Adrenal gland (tissue), 9 donors: ENCODE measurements at regions not wholly inside any gene's neighbourhood (a gene's known extent, or its start where the extent isn't known, plus 50 kb on each side); places are given as distances from the start of the nearest gene placed in this dataset.

Experiments
- DNase-seq, 7 donors: peaks; one replicate each; pipeline ENCODE4 v3.0.0-alpha.2; 2019 to 2020
- H3K27ac ChIP-seq, 5 donors: fragments of 200-600 bp; sonication (generic) in 4 of 5; 1 replicate in 3 of 5; 2 replicates in 2 of 5; pipeline versions ENCODE4 v1.5.1 to v1.8.0; 2016 to 2020; ENCODE audit warnings: mild to moderate bottlenecking in 1 of 5
- H3K27me3 ChIP-seq: fragments of 200-600 bp; 2 replicates; pipeline ENCODE4 v1.8.0; 2021
- H3K36me3 ChIP-seq, 2 donors: fragments of 200-600 bp; replicated peaks in 1 of 2; 1 replicate in 1 of 2; 2 replicates in 1 of 2; pipeline versions ENCODE4 v1.5.1 to v1.8.0; 2018 to 2022
- H3K4me1 ChIP-seq, 2 donors: fragments of 200-600 bp; replicated peaks in 1 of 2; 1 replicate in 1 of 2; 2 replicates in 1 of 2; pipeline versions ENCODE4 v1.5.1 to v1.8.0; 2018 to 2021
- H3K4me3 ChIP-seq, 4 donors: fragments of 200-600 bp; sonication (generic) in 3 of 4; one replicate each; pipeline ENCODE4 v1.5.1; 2016 to 2018
- H3K9me3 ChIP-seq, 3 donors: fragments of 200-600 bp; sonication (generic) in 1 of 3; replicated peaks in 1 of 3; 1 replicate in 2 of 3; 2 replicates in 1 of 3; pipeline versions ENCODE4 v1.5.1 to v1.8.0; 2016 to 2021
- POLR2A ChIP-seq, 2 donors: fragments of 450-650 bp; IDR thresholded peaks; one replicate each; pipeline ENCODE4 v1.6.1; 2017; ENCODE audit warnings: antibody characterized with exemption in 2 of 2, mild to moderate bottlenecking in 2 of 2, moderate library complexity in 1 of 2
- WGBS, 4 donors: extraction: QIAGEN DNeasy Blood & Tissue Kit in 2 of 4; methylation state at CpG; one replicate each; pipeline versions ENCODE4 v1.1.5 to v1.1.7; 2013 to 2017; 5-methylcytosine and 5-hydroxymethylcytosine counted together
- intact Hi-C, 2 donors: fragments of 100-400 bp; cut with DNase I; formaldehyde crosslinking; loops; one replicate each; pipeline versions ENCODE4 v1.14.1 to v1.15.0; 2022 to 2023
- TF ChIP-seq, protein P1 (sequence below), 6 experiments: fragments of 450-650 bp in 4 of 6; fragments of 200-600 bp in 2 of 6; sonication (generic) in 1 of 6; IDR thresholded peaks; 1 replicate in 5 of 6; 2 replicates in 1 of 6; pipeline versions ENCODE4 v1.5.1 to v1.8.0; 2016 to 2021; ENCODE audit warnings: antibody characterized with exemption in 6 of 6, mild to moderate bottlenecking in 2 of 6, moderate library complexity in 1 of 6
- donor health status: healthy with polysubstance abuse.
- donor health status: Bipolar disorder and iron deficiency.
- donor health status: DM: yes; HTN: yes; CAD: no.
- donor health status: DM: no; HTN: no; CAD: no.
- donor health status: DM: no; HTN: no; CAD: no.

DNA sequence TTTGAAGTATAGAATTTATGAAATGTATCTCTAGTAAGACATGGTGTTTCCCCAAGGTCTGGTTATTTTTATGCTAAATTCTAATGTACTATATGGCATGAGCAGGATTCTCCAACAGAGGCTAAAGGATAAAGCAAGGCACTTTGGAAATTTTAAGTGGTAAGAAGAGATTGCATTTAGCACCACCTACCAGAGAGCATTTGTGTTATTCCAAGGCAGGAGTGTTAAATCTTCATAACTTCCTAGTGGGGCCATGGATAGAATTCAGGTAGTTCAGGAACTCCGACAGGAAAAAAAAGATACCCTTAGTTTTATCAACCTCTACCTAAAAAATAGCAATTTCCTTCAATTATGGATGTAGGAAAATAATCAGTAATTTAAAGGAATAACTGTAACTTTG lies 497.4 kb upstream of the CRIM1 start:
- DNase-seq = no peak
- intact Hi-C loops = no loop called here
- no peaks in the 10 kb centered on the region for H3K4me1 ChIP-seq
- TF ChIP-seq POLR2A (IDR thresholded peaks at IDR 0.05) = no peak
- TF ChIP-seq, protein P1, sequence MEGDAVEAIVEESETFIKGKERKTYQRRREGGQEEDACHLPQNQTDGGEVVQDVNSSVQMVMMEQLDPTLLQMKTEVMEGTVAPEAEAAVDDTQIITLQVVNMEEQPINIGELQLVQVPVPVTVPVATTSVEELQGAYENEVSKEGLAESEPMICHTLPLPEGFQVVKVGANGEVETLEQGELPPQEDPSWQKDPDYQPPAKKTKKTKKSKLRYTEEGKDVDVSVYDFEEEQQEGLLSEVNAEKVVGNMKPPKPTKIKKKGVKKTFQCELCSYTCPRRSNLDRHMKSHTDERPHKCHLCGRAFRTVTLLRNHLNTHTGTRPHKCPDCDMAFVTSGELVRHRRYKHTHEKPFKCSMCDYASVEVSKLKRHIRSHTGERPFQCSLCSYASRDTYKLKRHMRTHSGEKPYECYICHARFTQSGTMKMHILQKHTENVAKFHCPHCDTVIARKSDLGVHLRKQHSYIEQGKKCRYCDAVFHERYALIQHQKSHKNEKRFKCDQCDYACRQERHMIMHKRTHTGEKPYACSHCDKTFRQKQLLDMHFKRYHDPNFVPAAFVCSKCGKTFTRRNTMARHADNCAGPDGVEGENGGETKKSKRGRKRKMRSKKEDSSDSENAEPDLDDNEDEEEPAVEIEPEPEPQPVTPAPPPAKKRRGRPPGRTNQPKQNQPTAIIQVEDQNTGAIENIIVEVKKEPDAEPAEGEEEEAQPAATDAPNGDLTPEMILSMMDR (IDR thresholded peaks at IDR 0.05) = no peak
- H3K36me3 ChIP-seq = no peaks in the 10 kb centered on the region
- 78 to 89% (median 79%) methylated on average over 1 of the region's 1 CpG for WGBS, 4 donors
- no peaks in the 10 kb centered on the region for H3K9me3 ChIP-seq
- no peak overlapping the region for H3K27ac ChIP-seq
- no peaks in the 10 kb centered on the region for H3K27me3 ChIP-seq
- H3K4me3 ChIP-seq = no peak overlapping the region

DNA sequence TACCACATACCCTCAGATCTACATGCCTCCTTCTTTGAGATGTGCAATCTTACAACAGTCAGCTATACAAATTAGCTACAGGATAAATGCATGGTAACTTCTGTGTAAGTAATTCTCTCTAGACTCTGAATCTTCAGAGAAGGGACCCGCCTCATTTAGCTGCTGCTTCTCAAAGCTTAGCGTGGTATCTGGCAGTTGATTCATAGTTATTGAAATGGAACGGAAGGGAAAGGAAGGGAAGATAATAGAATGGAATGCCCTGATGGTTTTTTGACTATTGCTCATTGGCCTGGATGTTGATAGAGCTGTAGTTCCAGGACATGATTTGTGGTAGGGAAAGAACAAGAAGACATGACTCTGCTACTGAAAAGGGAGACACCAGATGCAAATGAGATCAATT lies 498.1 kb upstream of the CRIM1 start:
- WGBS, 4 donors = 42 to 60% (median 51%) methylated on average over 3 of the region's 3 CpGs
- no peak for DNase-seq
- Histone ChIP-seq H3K36me3 (no peaks in the 10 kb centered on the region), H3K27ac (no peak overlapping the region), H3K4me1 (no peaks in the 10 kb centered on the region), H3K9me3 (no peaks in the 10 kb centered on the region), H3K27me3 (no peaks in the 10 kb centered on the region), H3K4me3 (no peak overlapping the region)
- intact Hi-C loops = no loop called here
- no peak for TF ChIP-seq POLR2A (IDR thresholded peaks at IDR 0.05)
- TF ChIP-seq, protein P1 (IDR thresholded peaks at IDR 0.05) = no peak

DNA sequence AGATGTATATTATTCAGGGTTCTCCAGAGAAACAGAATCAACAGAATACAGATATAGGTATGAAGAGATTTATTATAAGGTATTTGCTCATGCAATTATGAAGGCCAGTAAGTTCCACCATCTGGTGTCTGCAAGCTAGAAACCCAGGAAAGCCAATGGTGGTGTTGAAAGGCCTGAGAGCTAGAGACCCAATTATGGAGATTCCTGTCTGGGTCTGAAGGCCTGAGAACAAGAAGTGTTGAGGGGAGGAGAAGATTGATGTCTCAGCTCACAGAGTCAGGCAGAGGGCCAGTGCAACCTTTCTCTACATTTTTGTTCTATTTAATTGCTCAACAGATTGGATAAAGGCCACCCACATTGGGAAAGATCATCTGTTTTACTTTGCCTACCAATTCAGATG lies 524.2 kb upstream of the CRIM1 start:
- H3K9me3 ChIP-seq = no peaks in the 10 kb centered on the region
- DNase-seq = no peak

DNA sequence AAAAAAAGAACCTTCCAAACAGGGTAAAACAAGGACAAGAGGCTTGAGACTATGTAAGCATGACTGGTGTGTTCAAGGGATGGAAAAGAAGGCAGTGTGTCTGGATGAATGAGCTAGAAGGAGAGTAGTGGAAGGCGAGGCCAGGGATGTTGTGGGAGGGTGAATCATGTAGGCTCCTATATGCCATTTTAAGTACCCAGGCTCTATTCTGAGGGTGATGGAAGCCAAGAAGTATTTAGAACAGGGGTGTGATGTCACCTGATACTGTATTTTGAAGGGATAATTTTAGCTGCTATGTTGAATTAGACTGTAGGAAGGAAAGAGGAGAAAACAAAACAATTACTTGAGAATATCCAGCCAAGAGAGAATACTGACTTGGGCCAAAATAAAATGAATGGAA lies 524.7 kb upstream of the CRIM1 start:
- Histone ChIP-seq H3K27me3 (no peaks in the 10 kb centered on the region), H3K4me3 (no peak overlapping the region), H3K9me3 (no peaks in the 10 kb centered on the region), H3K36me3 (no peaks in the 10 kb centered on the region), H3K27ac (no peak overlapping the region), H3K4me1 (no peaks in the 10 kb centered on the region)
- whole genome bisulfite sequencing, 4 donors = 71 to 100% (median 91%) methylated on average over 1 of the region's 1 CpG
- intact Hi-C loops = no loop called here
- TF ChIP-seq, protein P1 (IDR thresholded peaks at IDR 0.05) = no peak
- no peak for TF ChIP-seq POLR2A (IDR thresholded peaks at IDR 0.05)
- no peak for DNase-seq

More for the DNA sequence above, 524.2 kb upstream of the CRIM1 start:
- Histone ChIP-seq H3K27ac (no peak overlapping the region), H3K27me3 (no peaks in the 10 kb centered on the region), H3K36me3 (no peaks in the 10 kb centered on the region), H3K4me3 (no peak overlapping the region), H3K4me1 (no peaks in the 10 kb centered on the region)
- TF ChIP-seq POLR2A (IDR thresholded peaks at IDR 0.05) = no peak
- TF ChIP-seq, protein P1 (IDR thresholded peaks at IDR 0.05) = no peak
- intact Hi-C loops = no loop called here
